GM23338 (cell line): ENCODE measurements at regions not wholly inside any gene's neighbourhood (a gene's known extent, or its start where the extent isn't known, plus 50 kb on each side); places are given as distances from the start of the nearest gene placed in this dataset.
A peak's percentile ranks its signal among the peaks of the same experiment; 100 is the strongest.

Experiments used
- ATAC-seq: fragments of 200-7000 bp; cut with Tn5 transposase; 3 replicates; pipeline ENCODE4 v1.9.1; 2020
- DNase-seq: peaks from one replicate; pipeline ENCODE4 v3.0.0-alpha.2; 2015; ENCODE audit warnings: low spot score
- H2AFZ ChIP-seq: fragments of 200-600 bp; sonication (generic); 2 replicates; pipeline ENCODE4 v1.8.0; 2016; ENCODE audit warnings: antibody characterized with exemption, mild to moderate bottlenecking, moderate library complexity
- H3F3A ChIP-seq: fragments of 200-600 bp; sonication (generic); replicated peaks from 2 replicates; pipeline ENCODE4 v1.8.0; 2017; ENCODE audit warnings: antibody characterized with exemption, mixed run types, low read depth
- H3K27ac ChIP-seq: fragments of 200-600 bp; sonication (generic); 2 replicates; pipeline ENCODE4 v1.6.1; 2016; ENCODE audit warnings: low read depth
- H3K27me3 ChIP-seq: fragments of 200-600 bp; sonication (generic); 2 replicates; pipeline ENCODE4 v1.8.0; 2016; ENCODE audit warnings: mild to moderate bottlenecking, mixed run types, moderate library complexity; ENCODE audit not compliant: insufficient read depth
- H3K36me3 ChIP-seq: fragments of 200-600 bp; sonication (generic); 2 replicates; pipeline ENCODE4 v1.8.0; 2016; ENCODE audit warnings: mild to moderate bottlenecking; ENCODE audit not compliant: insufficient read depth
- H3K4me1 ChIP-seq: fragments of 200-600 bp; sonication (generic); 2 replicates; pipeline ENCODE4 v1.8.0; 2016; ENCODE audit warnings: mild to moderate bottlenecking, moderate library complexity; ENCODE audit not compliant: insufficient read depth
- H3K4me2 ChIP-seq: fragments of 200-600 bp; sonication (generic); 2 replicates; pipeline ENCODE4 v1.7.1; 2017; ENCODE audit warnings: mixed run types
- H3K4me3 ChIP-seq: fragments of 200-600 bp; sonication (generic); 2 replicates; pipeline ENCODE4 v1.6.1; 2016; ENCODE audit warnings: mixed run types
- H3K79me2 ChIP-seq: fragments of 200-600 bp; sonication (generic); replicated peaks from 2 replicates; pipeline ENCODE4 v1.8.0; 2017; ENCODE audit warnings: mild to moderate bottlenecking; ENCODE audit not compliant: insufficient read depth
- H3K9me2 ChIP-seq: fragments of 200-600 bp; sonication (generic); 2 replicates; pipeline ENCODE4 v1.8.0; 2017; ENCODE audit not compliant: insufficient read depth
- H4K20me1 ChIP-seq: fragments of 200-600 bp; sonication (generic); replicated peaks from 2 replicates; pipeline ENCODE4 v1.8.0; 2017; ENCODE audit warnings: mild to moderate bottlenecking; ENCODE audit not compliant: insufficient read depth
- H3K27ac Mint-ChIP-seq: 2 replicates; pipeline ENCODE4 v1.8.0; 2020; ENCODE audit warnings: inconsistent platforms, mild to moderate bottlenecking, moderate library complexity, mixed read lengths
- H3K27me3 Mint-ChIP-seq: 3 replicates; pipeline ENCODE4 v1.8.0; 2022; ENCODE audit warnings: low read depth, mild to moderate bottlenecking, moderate library complexity, mixed read lengths, inconsistent platforms; ENCODE audit not compliant: insufficient read depth, poor library complexity
- H3K36me3 Mint-ChIP-seq: 3 replicates; pipeline ENCODE4 v1.8.0; 2021; ENCODE audit warnings: low read depth, mild to moderate bottlenecking, inconsistent platforms, moderate library complexity, mixed read lengths
- H3K4me1 Mint-ChIP-seq: 3 replicates; pipeline ENCODE4 v1.8.0; 2020; ENCODE audit warnings: mild to moderate bottlenecking, inconsistent platforms, mixed read lengths
- H3K4me3 Mint-ChIP-seq: 3 replicates; pipeline ENCODE4 v1.8.0; 2021; ENCODE audit warnings: moderate library complexity, mild to moderate bottlenecking, inconsistent platforms, mixed read lengths
- H3K9me3 Mint-ChIP-seq: 3 replicates; pipeline ENCODE4 v1.8.0; 2020; ENCODE audit warnings: moderate library complexity, mild to moderate bottlenecking, inconsistent platforms, mixed read lengths
- CREB1 ChIP-seq: fragments of 250-450 bp; sonication (Bioruptor Pico); IDR thresholded peaks from 2 replicates; pipeline ENCODE4 v1.5.0; 2020; ENCODE audit warnings: low read depth, mild to moderate bottlenecking, moderate library complexity
- ETS1 ChIP-seq: IDR thresholded peaks from 2 replicates; pipeline ENCODE4 v1.6.1; 2016; ENCODE audit warnings: antibody characterized with exemption
- POLR2AphosphoS5 ChIP-seq: IDR thresholded peaks from 2 replicates; pipeline ENCODE4 v1.6.1; 2016; ENCODE audit warnings: antibody characterized with exemption, low read depth
- REST ChIP-seq: IDR thresholded peaks from one replicate; pipeline ENCODE4 v1.6.1; 2018; ENCODE audit warnings: antibody characterized with exemption; ENCODE audit not compliant: unreplicated experiment
- ZNF114 ChIP-seq: fragments of 250-450 bp; sonication (Bioruptor Pico); IDR thresholded peaks from 2 replicates; pipeline ENCODE4 v1.5.0; 2020; ENCODE audit warnings: mild to moderate bottlenecking, moderate library complexity
- TF ChIP-seq, protein P1 (sequence below), 2 experiments: fragments of 200-600 bp in 1 of 2; sonication (generic) in 1 of 2; conservative IDR thresholded peaks; 2 replicates each; pipeline versions ENCODE4 v1.5.1 to v1.6.1; 2016 to 2017; ENCODE audit warnings: antibody characterized with exemption in 2 of 2, low read depth in 2 of 2, mild to moderate bottlenecking in 2 of 2, moderate library complexity in 1 of 2

DNA sequence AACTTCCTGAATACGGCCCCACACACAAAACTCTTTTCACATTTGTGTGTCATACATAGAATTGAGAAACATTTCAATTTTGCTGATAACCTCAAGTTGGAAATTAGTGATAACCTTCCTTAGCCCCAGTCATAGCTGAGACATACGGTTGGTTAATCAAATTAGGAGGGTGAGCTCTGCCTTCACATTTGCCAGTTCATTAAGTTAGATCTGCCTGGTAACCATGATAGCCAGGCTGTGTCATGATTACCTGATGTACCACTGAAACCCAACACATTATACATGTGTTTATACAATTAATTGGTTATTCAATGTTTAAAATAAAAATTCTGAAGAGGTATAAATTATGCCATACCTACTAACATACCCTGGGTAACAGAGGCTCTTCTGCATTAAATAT is 60.8 kb upstream of the RAB11FIP2 start:
- no peaks in the 10 kb centered on the region for H3F3A ChIP-seq
- H4K20me1 ChIP-seq = no peaks in the 10 kb centered on the region
- no peak overlapping the region for H3K4me2 ChIP-seq
- Mint-ChIP-seq H3K4me1 (peaks cover 5% of the 10 kb centered on the region; the same call in 2 of the 3 replicates), H3K27me3 (no peaks in the 10 kb centered on the region), H3K4me3 (no peak overlapping the region), H3K36me3 (no peaks in the 10 kb centered on the region), H3K27ac (no peak overlapping the region), H3K9me3 (peaks cover 3% of the 10 kb centered on the region; the same call in 2 of the 3 replicates)
- no peak overlapping the region for H3K4me3 ChIP-seq
- no peak overlapping the region for H3K27ac ChIP-seq
- no peaks in the 10 kb centered on the region for H3K27me3 ChIP-seq
- TF ChIP-seq REST = no peak
- TF ChIP-seq CREB1 (CRISPR knock-in tag) = no peak
- TF ChIP-seq ETS1 = no peak
- TF ChIP-seq POLR2AphosphoS5 = no peak
- H3K4me1 ChIP-seq = no peaks in the 10 kb centered on the region
- no peak overlapping the region for H2AFZ ChIP-seq
- H3K36me3 ChIP-seq = no peaks in the 10 kb centered on the region; the same call in 1 of the 2 replicates
- ATAC-seq (no peak), DNase-seq (no peak)
- H3K9me2 ChIP-seq = peaks cover 7% of the 10 kb centered on the region; the same call in 1 of the 2 replicates
- H3K79me2 ChIP-seq = no peaks in the 10 kb centered on the region

DNA sequence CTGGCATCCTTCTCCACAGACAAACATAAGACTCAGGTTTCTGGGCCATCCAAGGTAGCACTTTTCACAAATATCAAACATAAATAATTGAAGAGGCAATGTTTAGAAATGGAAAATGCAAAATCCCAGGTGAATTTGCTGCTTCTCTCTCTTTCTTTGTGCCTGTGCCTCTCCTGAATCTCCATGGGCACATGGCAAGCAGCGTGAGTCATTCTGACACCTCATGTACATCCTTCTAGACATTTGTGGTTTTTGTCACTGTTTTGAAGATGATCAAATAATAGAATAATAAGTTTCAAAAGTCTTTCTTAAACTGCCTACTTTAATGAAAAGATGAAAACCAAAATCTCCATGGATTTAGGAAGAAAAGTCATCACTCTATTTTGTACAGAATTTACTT is 60.3 kb upstream of the RAB11FIP2 start:
- H3K4me2 ChIP-seq = no peak overlapping the region
- no peaks in the 10 kb centered on the region for H3K4me1 ChIP-seq
- no peaks in the 10 kb centered on the region for H4K20me1 ChIP-seq
- H3K36me3 Mint-ChIP-seq = no peaks in the 10 kb centered on the region
- peaks cover 5% of the 10 kb centered on the region; the same call in 2 of the 3 replicates for H3K4me1 Mint-ChIP-seq
- ATAC-seq (no peak), DNase-seq (no peak)
- H3K79me2 ChIP-seq = no peaks in the 10 kb centered on the region
- H2AFZ ChIP-seq = no peak overlapping the region
- H3K36me3 ChIP-seq = no peaks in the 10 kb centered on the region; the same call in 1 of the 2 replicates
- H3K27me3 ChIP-seq = no peaks in the 10 kb centered on the region
- H3K4me3 ChIP-seq = no peak overlapping the region
- TF ChIP-seq ZNF114 (CRISPR knock-in tag) = no peak
- H3K9me3 Mint-ChIP-seq = peaks cover 3% of the 10 kb centered on the region; the same call in 2 of the 3 replicates
- no peaks in the 10 kb centered on the region for H3K27me3 Mint-ChIP-seq
- no peak overlapping the region for H3K27ac Mint-ChIP-seq
- peaks cover 7% of the 10 kb centered on the region; the same call in 1 of the 2 replicates for H3K9me2 ChIP-seq
- H3K4me3 Mint-ChIP-seq = no peak overlapping the region
- no peaks in the 10 kb centered on the region for H3F3A ChIP-seq
- no peak overlapping the region for H3K27ac ChIP-seq

- no peaks in the 10 kb centered on the region for H3K4me1 ChIP-seq
- no peak overlapping the region for H3K4me3 Mint-ChIP-seq
- H3K4me1 Mint-ChIP-seq = peaks cover 5% of the 10 kb centered on the region; the same call in 2 of the 3 replicates
- ATAC-seq (peak; percentile 73), DNase-seq (peak; percentile 60)
- no peaks in the 10 kb centered on the region for H3K79me2 ChIP-seq
- H4K20me1 ChIP-seq = no peaks in the 10 kb centered on the region
- H3K36me3 Mint-ChIP-seq = no peaks in the 10 kb centered on the region
- H3K4me3 ChIP-seq = no peak overlapping the region
- TF ChIP-seq ETS1 (no peak), POLR2AphosphoS5 (no peak), ZNF114 (CRISPR knock-in tag) (no peak)
- TF ChIP-seq, protein P1, sequence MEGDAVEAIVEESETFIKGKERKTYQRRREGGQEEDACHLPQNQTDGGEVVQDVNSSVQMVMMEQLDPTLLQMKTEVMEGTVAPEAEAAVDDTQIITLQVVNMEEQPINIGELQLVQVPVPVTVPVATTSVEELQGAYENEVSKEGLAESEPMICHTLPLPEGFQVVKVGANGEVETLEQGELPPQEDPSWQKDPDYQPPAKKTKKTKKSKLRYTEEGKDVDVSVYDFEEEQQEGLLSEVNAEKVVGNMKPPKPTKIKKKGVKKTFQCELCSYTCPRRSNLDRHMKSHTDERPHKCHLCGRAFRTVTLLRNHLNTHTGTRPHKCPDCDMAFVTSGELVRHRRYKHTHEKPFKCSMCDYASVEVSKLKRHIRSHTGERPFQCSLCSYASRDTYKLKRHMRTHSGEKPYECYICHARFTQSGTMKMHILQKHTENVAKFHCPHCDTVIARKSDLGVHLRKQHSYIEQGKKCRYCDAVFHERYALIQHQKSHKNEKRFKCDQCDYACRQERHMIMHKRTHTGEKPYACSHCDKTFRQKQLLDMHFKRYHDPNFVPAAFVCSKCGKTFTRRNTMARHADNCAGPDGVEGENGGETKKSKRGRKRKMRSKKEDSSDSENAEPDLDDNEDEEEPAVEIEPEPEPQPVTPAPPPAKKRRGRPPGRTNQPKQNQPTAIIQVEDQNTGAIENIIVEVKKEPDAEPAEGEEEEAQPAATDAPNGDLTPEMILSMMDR (conservative IDR thresholded peaks at IDR 0.05; ENCODE audit: low read depth in 2 of 2) = peak; percentile 56 to 67
- no peaks in the 10 kb centered on the region for H3F3A ChIP-seq
- no peak overlapping the region for H3K27ac Mint-ChIP-seq
- no peaks in the 10 kb centered on the region; the same call in 1 of the 2 replicates for H3K36me3 ChIP-seq
- no peaks in the 10 kb centered on the region for H3K27me3 ChIP-seq
- H3K9me2 ChIP-seq = peaks cover 7% of the 10 kb centered on the region; the same call in 1 of the 2 replicates
- peaks cover 3% of the 10 kb centered on the region; the same call in 2 of the 3 replicates for H3K9me3 Mint-ChIP-seq
- no peak overlapping the region for H2AFZ ChIP-seq
- no peak overlapping the region for H3K4me2 ChIP-seq
- no peak overlapping the region for H3K27ac ChIP-seq
- H3K27me3 Mint-ChIP-seq = no peaks in the 10 kb centered on the region
Measured at GRCh38 chr10:118106426-118106825, 59.7 kb upstream of the RAB11FIP2 start.
